ENCODE measurements at regions not wholly inside any gene's neighbourhood (a gene's known extent, or its start where the extent isn't known, plus 50 kb on each side); places are given as distances from the start of the nearest gene placed in this dataset.

- no peak overlapping the region for H3K4me3 ChIP-seq (ENCODE audit: control insufficient read depth, low read depth, low read length)
- TF ChIP-seq, protein P1, sequence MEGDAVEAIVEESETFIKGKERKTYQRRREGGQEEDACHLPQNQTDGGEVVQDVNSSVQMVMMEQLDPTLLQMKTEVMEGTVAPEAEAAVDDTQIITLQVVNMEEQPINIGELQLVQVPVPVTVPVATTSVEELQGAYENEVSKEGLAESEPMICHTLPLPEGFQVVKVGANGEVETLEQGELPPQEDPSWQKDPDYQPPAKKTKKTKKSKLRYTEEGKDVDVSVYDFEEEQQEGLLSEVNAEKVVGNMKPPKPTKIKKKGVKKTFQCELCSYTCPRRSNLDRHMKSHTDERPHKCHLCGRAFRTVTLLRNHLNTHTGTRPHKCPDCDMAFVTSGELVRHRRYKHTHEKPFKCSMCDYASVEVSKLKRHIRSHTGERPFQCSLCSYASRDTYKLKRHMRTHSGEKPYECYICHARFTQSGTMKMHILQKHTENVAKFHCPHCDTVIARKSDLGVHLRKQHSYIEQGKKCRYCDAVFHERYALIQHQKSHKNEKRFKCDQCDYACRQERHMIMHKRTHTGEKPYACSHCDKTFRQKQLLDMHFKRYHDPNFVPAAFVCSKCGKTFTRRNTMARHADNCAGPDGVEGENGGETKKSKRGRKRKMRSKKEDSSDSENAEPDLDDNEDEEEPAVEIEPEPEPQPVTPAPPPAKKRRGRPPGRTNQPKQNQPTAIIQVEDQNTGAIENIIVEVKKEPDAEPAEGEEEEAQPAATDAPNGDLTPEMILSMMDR (conservative IDR thresholded peaks at IDR 0.05; ENCODE audit: control insufficient read depth, insufficient read depth, low read depth, low read length): no peak
- no peak for DNase-seq (ENCODE audit: low read depth)
Measured at GRCh38 chr2:136255648-136256461, 137.9 kb upstream of the CXCR4 start.

- TF ChIP-seq, protein P1 (conservative IDR thresholded peaks at IDR 0.05; ENCODE audit: control insufficient read depth, insufficient read depth, low read depth, low read length): no peak
- DNase-seq (ENCODE audit: low read depth): no peak
- H3K4me3 ChIP-seq (ENCODE audit: control insufficient read depth, low read depth, low read length): no peak overlapping the region
Measured at GRCh38 chr2:136255127-136255526, 137.2 kb upstream of the CXCR4 start.

GRCh38 chr2:136254681-136255080 is 136.7 kb upstream of the CXCR4 start:
- DNase-seq (ENCODE audit: low read depth): no peak
- H3K4me3 ChIP-seq (ENCODE audit: control insufficient read depth, low read depth, low read length): no peak overlapping the region
- TF ChIP-seq, protein P1 (conservative IDR thresholded peaks at IDR 0.05; ENCODE audit: control insufficient read depth, insufficient read depth, low read depth, low read length): no peak

- DNase-seq (ENCODE audit: low read depth): no peak
- TF ChIP-seq, protein P1 (conservative IDR thresholded peaks at IDR 0.05; ENCODE audit: control insufficient read depth, insufficient read depth, low read depth, low read length): no peak
- H3K4me3 ChIP-seq (ENCODE audit: control insufficient read depth, low read depth, low read length): no peak overlapping the region
Measured at GRCh38 chr2:136253288-136254004, 135.5 kb upstream of the CXCR4 start.

DNA sequence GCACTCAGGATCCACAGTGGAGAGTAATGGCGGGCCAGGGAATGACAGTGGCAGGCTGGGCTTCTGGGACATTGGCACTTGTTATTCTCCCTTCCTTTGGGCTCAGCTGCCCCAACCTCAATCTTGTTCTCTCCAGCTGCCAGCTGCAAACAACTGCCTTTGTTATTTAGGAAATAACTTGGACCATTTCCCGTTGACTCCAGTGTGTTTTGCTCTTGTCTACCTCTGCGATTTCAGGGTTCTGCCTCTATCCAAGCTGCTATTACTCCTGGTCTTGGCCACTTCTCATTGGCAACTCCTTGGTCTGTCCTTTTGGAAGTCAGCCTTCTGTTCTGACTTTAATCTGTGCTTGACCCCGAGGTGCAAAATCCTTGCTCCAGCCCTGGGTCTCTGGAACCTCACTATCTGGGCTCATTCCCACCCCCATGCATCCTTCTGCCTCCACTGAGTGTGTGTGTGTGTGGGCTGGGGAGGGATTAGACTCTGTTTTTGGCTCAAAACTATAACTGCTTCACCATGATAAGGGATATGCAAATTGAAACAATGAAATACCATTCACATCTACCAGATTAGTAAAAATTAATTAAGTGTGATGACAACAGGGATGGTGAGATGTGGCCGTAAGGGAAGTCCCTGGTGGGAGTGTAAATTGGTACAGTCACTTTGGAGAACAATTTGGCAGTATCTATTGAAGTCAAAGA is 134.1 kb upstream of the CXCR4 start:
- no peak for DNase-seq (ENCODE audit: low read depth)
- TF ChIP-seq, protein P1 (conservative IDR thresholded peaks at IDR 0.05; ENCODE audit: control insufficient read depth, insufficient read depth, low read depth, low read length): no peak
- H3K4me3 ChIP-seq (ENCODE audit: control insufficient read depth, low read depth, low read length): no peak overlapping the region

DNA sequence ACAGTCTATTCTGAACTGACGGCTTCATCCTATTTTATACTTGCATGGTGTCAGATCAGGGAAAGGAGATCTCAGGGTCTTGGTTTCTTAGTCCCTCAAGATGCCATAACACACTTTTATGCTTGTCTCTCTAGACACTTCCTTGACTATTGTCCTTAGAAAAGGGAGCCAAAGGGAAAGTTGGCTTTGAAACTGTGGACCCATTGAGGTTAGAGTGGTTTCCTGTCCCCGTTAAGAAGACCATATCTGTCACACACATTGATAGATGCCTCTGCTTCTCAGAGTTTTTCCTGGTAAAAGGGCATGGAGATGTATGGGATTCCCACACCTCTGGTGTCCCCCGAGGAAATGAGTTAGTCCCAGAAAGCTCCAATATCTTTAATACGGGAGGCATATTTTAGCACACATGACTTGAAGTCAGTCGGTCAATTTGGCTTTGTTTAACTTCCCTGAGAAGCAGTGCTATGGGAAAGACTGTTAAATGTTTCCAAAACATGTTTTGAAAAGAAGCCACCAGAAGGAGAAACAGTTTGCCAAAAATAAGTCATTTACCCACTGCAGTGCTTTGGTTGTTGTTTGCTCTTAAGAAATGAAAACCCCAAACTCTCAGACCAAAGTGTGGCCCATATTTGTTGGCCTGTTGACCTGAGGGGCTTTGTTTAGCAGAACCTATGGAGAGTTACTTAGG is 133.4 kb upstream of the CXCR4 start:
- TF ChIP-seq, protein P1 (conservative IDR thresholded peaks at IDR 0.05; ENCODE audit: control insufficient read depth, insufficient read depth, low read depth, low read length): no peak
- DNase-seq (ENCODE audit: low read depth): no peak
- no peak overlapping the region for H3K4me3 ChIP-seq (ENCODE audit: control insufficient read depth, low read depth, low read length)

All from fibroblast of mammary gland (primary cell).